IMR-90 (cell line): ENCODE measurements at regions not wholly inside any gene's neighbourhood (a gene's known extent, or its start where the extent isn't known, plus 50 kb on each side); places are given as distances from the start of the nearest gene placed in this dataset.

Experiments used
- ATAC-seq: fragments of 200-7000 bp; cut with Tn5 transposase; 2 replicates; pipeline ENCODE4 v1.9.1; 2020; ENCODE audit warnings: low read depth, mild to moderate bottlenecking, moderate library complexity
- BruUV-seq: library from RNA; stranded (reverse); fragments of 400-500 nt; replicated peaks from 2 replicates; lab custom pipeline; 2021; lab: Mats Ljungman, UMichigan
- CTCF ChIA-PET: fragments of 300-600 bp; formaldehyde crosslinking; extraction: SDS; loops from one replicate; lab custom pipeline; 2021; ENCODE audit warnings: antibody characterized with exemption; lab: Yijun Ruan, JAX
- POLR2A ChIA-PET: fragments of 300-600 bp; sonication (Branson Sonifier 250); formaldehyde crosslinking; loops from one replicate; lab custom pipeline; 2022; ENCODE audit warnings: antibody characterized with exemption; ENCODE audit not compliant: unreplicated experiment; lab: Charles Lee
- DNase-seq: peaks from one replicate; pipeline ENCODE4 v3.0.0; 2013
- H2AFZ ChIP-seq: replicated peaks from 2 replicates; pipeline ENCODE3; 2013; ENCODE audit warnings: low read length, mild to moderate bottlenecking; ENCODE audit not compliant: poor library complexity
- H2AK5ac ChIP-seq: 2 replicates; pipeline ENCODE4 v1.6.1; 2013; ENCODE audit warnings: low read depth, low read length, inconsistent platforms
- H2AK9ac ChIP-seq: replicated peaks from 2 replicates; pipeline ENCODE3; 2013; ENCODE audit warnings: mild to moderate bottlenecking, low read depth, low read length, moderate library complexity; ENCODE audit not compliant: poor library complexity
- H2BK120ac ChIP-seq: 2 replicates; pipeline ENCODE4 v1.6.1; 2013; ENCODE audit warnings: low read depth, low read length, inconsistent platforms
- H2BK15ac ChIP-seq: 3 replicates; pipeline ENCODE4 v1.6.1; 2013; ENCODE audit warnings: low read depth, low read length, inconsistent platforms
- H2BK20ac ChIP-seq: 2 replicates; pipeline ENCODE4 v1.6.1; 2013; ENCODE audit warnings: low read depth, mild to moderate bottlenecking, inconsistent platforms, low read length, moderate library complexity
- H2BK5ac ChIP-seq: 2 replicates; pipeline ENCODE4 v1.6.1; 2013; ENCODE audit warnings: mild to moderate bottlenecking, low read depth, low read length, inconsistent platforms; ENCODE audit not compliant: poor library complexity, severe bottlenecking
- H3K14ac ChIP-seq: replicated peaks from 2 replicates; pipeline ENCODE4 v1.6.1; 2013; ENCODE audit warnings: low read depth, low read length, inconsistent platforms
- H3K18ac ChIP-seq: 2 replicates; pipeline ENCODE4 v1.6.1; 2013; ENCODE audit warnings: low read depth, low read length, control low read depth
- H3K23ac ChIP-seq: 2 replicates; pipeline ENCODE4 v1.6.1; 2013; ENCODE audit warnings: low read depth, low read length, inconsistent platforms
- H3K27ac ChIP-seq: 2 replicates; pipeline ENCODE4 v1.5.1; 2013; ENCODE audit warnings: mild to moderate bottlenecking, control low read depth, low read length; ENCODE audit not compliant: insufficient read depth
- H3K27me3 ChIP-seq: 2 replicates; pipeline ENCODE4 v1.6.1; 2013; ENCODE audit warnings: low read length; ENCODE audit not compliant: control insufficient read depth, insufficient read depth
- H3K36me3 ChIP-seq: 2 replicates; pipeline ENCODE4 v1.6.1; 2013; ENCODE audit warnings: low read length, mixed read lengths; ENCODE audit not compliant: control insufficient read depth, insufficient read depth
- H3K4ac ChIP-seq: 2 replicates; pipeline ENCODE4 v1.6.1; 2013; ENCODE audit warnings: low read depth, low read length, inconsistent platforms
- H3K4me1 ChIP-seq: 2 replicates; pipeline ENCODE4 v1.6.1; 2013; ENCODE audit warnings: low read length, mixed read lengths; ENCODE audit not compliant: control insufficient read depth, insufficient read depth
- H3K4me2 ChIP-seq: 2 replicates; pipeline ENCODE4 v1.6.1; 2013; ENCODE audit warnings: low read depth, mild to moderate bottlenecking, control low read depth, low read length, moderate library complexity
- H3K4me3 ChIP-seq: 2 replicates; pipeline ENCODE4 v1.5.1; 2013; ENCODE audit warnings: low read depth, mild to moderate bottlenecking, control low read depth, low read length, moderate library complexity; ENCODE audit not compliant: insufficient read depth
- H3K56ac ChIP-seq: 2 replicates; pipeline ENCODE4 v1.6.1; 2013; ENCODE audit warnings: low read length, inconsistent platforms; ENCODE audit not compliant: insufficient read depth; ENCODE audit errors: extremely low read depth
- H3K79me1 ChIP-seq, 2 experiments: 2 replicates each; pipeline ENCODE4 v1.6.1; 2013; ENCODE audit warnings: low read length in 2 of 2, inconsistent platforms in 1 of 2, low read depth in 1 of 2
- H3K9ac ChIP-seq: 2 replicates; pipeline ENCODE4 v1.6.1; 2013; ENCODE audit warnings: low read depth, low read length, control low read depth
- H3K9me1 ChIP-seq: 2 replicates; pipeline ENCODE4 v1.6.1; 2013; ENCODE audit warnings: low read length, inconsistent platforms; ENCODE audit not compliant: insufficient read depth
- H3K9me3 ChIP-seq: 2 replicates; pipeline ENCODE4 v1.6.1; 2013; ENCODE audit warnings: low read length; ENCODE audit not compliant: control insufficient read depth, insufficient read depth
- H4K20me1 ChIP-seq: 2 replicates; pipeline ENCODE4 v1.6.1; 2013; ENCODE audit warnings: low read length, inconsistent platforms; ENCODE audit not compliant: insufficient read depth
- H4K5ac ChIP-seq: 2 replicates; pipeline ENCODE4 v1.6.1; 2013; ENCODE audit warnings: mild to moderate bottlenecking, low read depth, low read length, control low read depth
- H4K8ac ChIP-seq, 2 experiments: 2 replicates each; pipeline ENCODE4 v1.6.1; 2013; ENCODE audit warnings: low read depth in 2 of 2, low read length in 2 of 2, control low read depth in 1 of 2, inconsistent platforms in 1 of 2
- H4K91ac ChIP-seq: 2 replicates; pipeline ENCODE4 v1.6.1; 2013; ENCODE audit warnings: low read depth, low read length, inconsistent platforms; ENCODE audit not compliant: insufficient read depth
- FOS ChIP-seq: fragments of 150-350 bp; IDR thresholded peaks from 2 replicates; pipeline ENCODE4 v1.6.1; 2016; ENCODE audit warnings: low read depth, low read length
- POLR2A ChIP-seq: IDR thresholded peaks from 2 replicates; pipeline ENCODE4 v1.6.1; 2012; ENCODE audit warnings: mild to moderate bottlenecking, low read depth, low read length
- RAD21 ChIP-seq: IDR thresholded peaks from 2 replicates; pipeline ENCODE4 v1.6.1; 2012; ENCODE audit warnings: low read length, improper control_type of control experiment
- WGBS, 2 experiments: methylation state at CpG; one replicate each; pipeline versions ENCODE4 v1.1.5 to v1.1.7; 2013; ENCODE audit warnings: missing lambda C conversion rate in 2 of 2; ENCODE audit not compliant: insufficient read length in 1 of 2; ENCODE audit errors: extremely low coverage in 2 of 2; 5-methylcytosine and 5-hydroxymethylcytosine counted together
- dilution Hi-C: fragments of 300-500 bp; cut with HindIII; formaldehyde crosslinking; loops from one replicate; pipeline ENCODE4 v1.14.3; 2018; ENCODE audit warnings: low sequenced_read_pairs; ENCODE audit not compliant: unreplicated experiment
- in situ Hi-C: fragments of 300-500 bp; cut with MboI; formaldehyde crosslinking; loops from 3 replicates; pipeline ENCODE4 v1.14.3; 2019; ENCODE audit warnings: low sequenced_read_pairs, inconsistent platforms, mixed read lengths
- intact Hi-C: fragments of 100-400 bp; cut with micrococcal nuclease; formaldehyde crosslinking; loops from 2 replicates; pipeline ENCODE4 v1.10.0; 2022

GRCh38 chr18:78240101-78240500 lies 739.5 kb upstream of the SALL3 start:
- Histone ChIP-seq H4K20me1 (no peaks in the 10 kb centered on the region), H3K36me3 (no peaks in the 10 kb centered on the region), H3K4me1 (no peaks in the 10 kb centered on the region), H3K9me1 (no peaks in the 10 kb centered on the region), H2AFZ (no peak overlapping the region), H2AK9ac (no peak overlapping the region), H2BK5ac (no peak overlapping the region), H3K4me2 (no peak overlapping the region), H2BK120ac (no peak overlapping the region), H2BK20ac (no peak overlapping the region), H3K14ac (no peak overlapping the region), H4K8ac (no peak overlapping the region), H2BK15ac (no peak overlapping the region), H3K23ac (no peak overlapping the region), H3K18ac (no peak overlapping the region), H4K5ac (no peak overlapping the region), H3K9me3 (peaks cover 32% of the 10 kb centered on the region), H3K9ac (no peak overlapping the region), H2AK5ac (no peak overlapping the region), H3K56ac (no peak overlapping the region), H3K27ac (no peak overlapping the region), H3K4me3 (no peak overlapping the region), H4K91ac (no peak overlapping the region), H3K79me1 (no peaks in the 10 kb centered on the region), H3K27me3 (no peaks in the 10 kb centered on the region), H3K4ac (no peak overlapping the region)
- BruUV-seq = no TSS peak
- in situ Hi-C loops (no loop called here), dilution Hi-C loops (no loop called here), intact Hi-C loops (no loop called here)
- CTCF ChIA-PET = no interaction called here
- TF ChIP-seq FOS = no peak
- TF ChIP-seq RAD21 = no peak
- TF ChIP-seq POLR2A = no peak
- POLR2A ChIA-PET = no interaction called here
- WGBS, 2 experiments = 90% methylated on average over 5 of the region's 13 CpGs; no CpG with 5 or more reads in 1 of the 2 experiments
- no peak for ATAC-seq
- DNase-seq = no peak
